NCI-H345 treated with DMSO at 0.1 percent for 48 hours (cell line): ENCODE measurements at regions not wholly inside any gene's neighbourhood (a gene's known extent, or its start where the extent isn't known, plus 50 kb on each side); places are given as distances from the start of the nearest gene placed in this dataset.
"Not testable (repeated sequence)": the region's sequence is repeated elsewhere in the genome, so short reads cannot be mapped to it uniquely, and the experiment has no call there.

Experiments
- DNase-seq: peaks from one replicate; lab custom pipeline; 2025; ENCODE audit not compliant: unreplicated experiment; lab: John Stamatoyannopoulos, UW

- DNase-seq = no peak
Observed at GRCh38 chr21:15453261-15453660, 276.5 kb upstream of the USP25 start.

GRCh38 chr21:15453785-15454184 lies 276.0 kb upstream of the USP25 start:
- DNase-seq = not testable (repeated sequence)

- not testable (repeated sequence) for DNase-seq
Observed at GRCh38 chr21:15454931-15455330, 274.9 kb upstream of the USP25 start.

GRCh38 chr21:15455819-15456462 lies 273.8 kb upstream of the USP25 start:
- DNase-seq = no peak

GRCh38 chr21:15457965-15458364 lies 271.8 kb upstream of the USP25 start:
- no peak for DNase-seq

GRCh38 chr21:15462092-15462491 lies 267.7 kb upstream of the USP25 start:
- DNase-seq = no peak

GRCh38 chr21:15466329-15466728 lies 263.5 kb upstream of the USP25 start:
- no peak for DNase-seq

- no peak for DNase-seq
Observed at GRCh38 chr21:15468368-15468767, 261.4 kb upstream of the USP25 start.

- DNase-seq = no peak
Observed at GRCh38 chr21:15472108-15473040, 257.4 kb upstream of the USP25 start.

- not testable (repeated sequence) for DNase-seq
Observed at GRCh38 chr21:15477773-15478172, 252.0 kb upstream of the USP25 start.

GRCh38 chr21:15480160-15480559 lies 249.6 kb upstream of the USP25 start:
- DNase-seq = no peak

- peak; percentile 40 for DNase-seq
Observed at GRCh38 chr21:15483138-15483780, 246.5 kb upstream of the USP25 start.

GRCh38 chr21:15486460-15487195 lies 243.2 kb upstream of the USP25 start:
- no peak for DNase-seq

- DNase-seq = no peak
Observed at GRCh38 chr21:15487196-15487550, 242.6 kb upstream of the USP25 start.

GRCh38 chr21:15491100-15491499 lies 238.7 kb upstream of the USP25 start:
- no peak for DNase-seq

- DNase-seq = no peak
Observed at GRCh38 chr21:15493646-15494045, 236.1 kb upstream of the USP25 start.

- DNase-seq = no peak
Observed at GRCh38 chr21:15494481-15494880, 235.3 kb upstream of the USP25 start.

- no peak for DNase-seq
Observed at GRCh38 chr21:15495965-15496364, 233.8 kb upstream of the USP25 start.

- DNase-seq = no peak
Observed at GRCh38 chr21:15496911-15497310, 232.9 kb upstream of the USP25 start.

- DNase-seq = no peak
Observed at GRCh38 chr21:15498455-15498854, 231.3 kb upstream of the USP25 start.

- DNase-seq = no peak
Observed at GRCh38 chr21:15506086-15506485, 223.7 kb upstream of the USP25 start.
